ENCODE measurements at regions not wholly inside any gene's neighbourhood (a gene's known extent, or its start where the extent isn't known, plus 50 kb on each side); places are given as distances from the start of the nearest gene placed in this dataset.
"Not testable (repeated sequence)": the region's sequence is repeated elsewhere in the genome, so short reads cannot be mapped to it uniquely, and the experiment has no call there.

- TF ChIP-seq, protein P1, sequence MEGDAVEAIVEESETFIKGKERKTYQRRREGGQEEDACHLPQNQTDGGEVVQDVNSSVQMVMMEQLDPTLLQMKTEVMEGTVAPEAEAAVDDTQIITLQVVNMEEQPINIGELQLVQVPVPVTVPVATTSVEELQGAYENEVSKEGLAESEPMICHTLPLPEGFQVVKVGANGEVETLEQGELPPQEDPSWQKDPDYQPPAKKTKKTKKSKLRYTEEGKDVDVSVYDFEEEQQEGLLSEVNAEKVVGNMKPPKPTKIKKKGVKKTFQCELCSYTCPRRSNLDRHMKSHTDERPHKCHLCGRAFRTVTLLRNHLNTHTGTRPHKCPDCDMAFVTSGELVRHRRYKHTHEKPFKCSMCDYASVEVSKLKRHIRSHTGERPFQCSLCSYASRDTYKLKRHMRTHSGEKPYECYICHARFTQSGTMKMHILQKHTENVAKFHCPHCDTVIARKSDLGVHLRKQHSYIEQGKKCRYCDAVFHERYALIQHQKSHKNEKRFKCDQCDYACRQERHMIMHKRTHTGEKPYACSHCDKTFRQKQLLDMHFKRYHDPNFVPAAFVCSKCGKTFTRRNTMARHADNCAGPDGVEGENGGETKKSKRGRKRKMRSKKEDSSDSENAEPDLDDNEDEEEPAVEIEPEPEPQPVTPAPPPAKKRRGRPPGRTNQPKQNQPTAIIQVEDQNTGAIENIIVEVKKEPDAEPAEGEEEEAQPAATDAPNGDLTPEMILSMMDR (IDR thresholded peaks at IDR 0.05; ENCODE audit: insufficient read depth, low read depth, low read length) = no peak
- H3K27me3 ChIP-seq (ENCODE audit: control insufficient read depth, insufficient read depth, low read length) = no peaks in the 10 kb centered on the region
- ChIA-PET CTCF (no interaction called here), POLR2A (no interaction called here)
- no peaks in the 10 kb centered on the region for H3K36me3 ChIP-seq (ENCODE audit: control insufficient read depth, insufficient read depth, low read length)
- H3K4me3 ChIP-seq (ENCODE audit: low read depth, low read length) = no peak overlapping the region
- DNase-seq (ENCODE audit: low read depth) = no peak
These were observed 422.4 kb downstream of the NPIPA8 start for GRCh38 chr16:17914168-17914567.

DNA sequence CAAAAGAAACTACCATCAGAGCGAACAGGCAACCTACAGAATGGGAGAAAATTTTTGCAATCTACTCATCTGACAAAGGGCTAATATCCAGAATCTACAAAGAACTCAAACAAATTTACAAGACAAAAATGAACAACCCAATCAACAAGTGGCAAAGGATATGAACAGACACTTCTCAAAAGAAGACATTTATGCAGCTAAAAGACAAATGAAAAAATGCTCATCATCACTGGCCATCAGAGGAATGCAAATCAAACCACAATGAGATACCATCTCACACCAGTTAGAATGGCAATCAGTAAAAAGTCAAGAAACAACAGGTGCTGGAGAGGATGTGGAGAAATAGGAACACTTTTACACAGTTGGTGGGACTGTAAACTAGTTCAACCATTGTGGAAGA is 425.0 kb downstream of the NPIPA8 start:
- POLR2A ChIA-PET; CTCF ChIA-PET; H3K27me3 ChIP-seq (ENCODE audit: control insufficient read depth, insufficient read depth, low read length): not testable (repeated sequence)

DNA sequence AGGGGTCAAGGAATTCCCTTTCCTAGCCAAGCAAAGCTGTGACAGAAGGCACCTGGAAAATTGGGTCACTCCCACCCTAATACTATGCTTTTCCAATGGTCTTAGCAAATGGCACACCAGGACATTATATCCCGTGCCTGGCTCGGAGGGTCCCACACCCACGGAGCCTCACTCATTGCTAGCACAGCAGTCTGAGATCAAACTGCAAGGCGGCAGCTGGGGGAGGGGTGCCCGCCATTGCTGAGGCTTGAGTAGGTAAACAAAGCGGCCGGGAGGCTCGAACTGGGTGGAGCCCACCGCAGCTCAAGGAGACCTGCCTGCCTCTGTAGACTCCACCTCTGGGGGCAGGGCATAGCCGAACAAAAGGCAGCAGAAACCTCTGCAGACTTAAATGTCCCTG is 429.9 kb downstream of the NPIPA8 start:
- POLR2A ChIA-PET; H3K4me3 ChIP-seq (ENCODE audit: low read depth, low read length); DNase-seq (ENCODE audit: low read depth); H3K27me3 ChIP-seq (ENCODE audit: control insufficient read depth, insufficient read depth, low read length); H3K36me3 ChIP-seq (ENCODE audit: control insufficient read depth, insufficient read depth, low read length); CTCF ChIA-PET: not testable (repeated sequence)

More for the DNA sequence above, 425.0 kb downstream of the NPIPA8 start:
- not testable (repeated sequence) for H3K36me3 ChIP-seq (ENCODE audit: control insufficient read depth, insufficient read depth, low read length); DNase-seq (ENCODE audit: low read depth); H3K4me3 ChIP-seq (ENCODE audit: low read depth, low read length)

DNA sequence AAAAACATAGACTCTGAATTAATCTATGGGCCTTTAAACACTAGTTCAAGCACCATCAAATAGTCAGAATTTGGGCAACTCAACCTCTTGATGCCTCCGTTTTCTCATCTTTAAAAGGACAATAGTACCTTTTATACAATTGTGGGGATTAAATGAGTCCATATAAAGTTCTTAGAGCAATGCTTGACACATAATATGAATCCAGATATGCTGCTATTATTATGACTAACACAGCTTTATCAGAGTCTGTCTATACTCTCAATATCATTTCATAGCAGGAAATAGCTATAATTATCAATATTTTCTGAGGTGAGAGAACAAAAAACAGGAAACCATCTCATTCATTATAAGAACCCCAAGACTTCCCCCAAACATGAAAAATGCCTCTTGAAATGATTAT is 430.5 kb upstream of the XYLT1 start:
- CTCF ChIA-PET = no interaction called here

GRCh38 chr16:17899141-17899540 is 428.4 kb upstream of the XYLT1 start:
- TF ChIP-seq, protein P1 (IDR thresholded peaks at IDR 0.05; ENCODE audit: insufficient read depth, low read depth, low read length) = no peak
- no peak for DNase-seq (ENCODE audit: low read depth)
- POLR2A ChIA-PET = no interaction called here
- CTCF ChIA-PET = no interaction called here
- Histone ChIP-seq H3K4me3 (ENCODE audit: low read depth, low read length) (no peak overlapping the region), H3K27me3 (ENCODE audit: control insufficient read depth, insufficient read depth, low read length) (no peaks in the 10 kb centered on the region), H3K36me3 (ENCODE audit: control insufficient read depth, insufficient read depth, low read length) (no peaks in the 10 kb centered on the region)

More for the DNA sequence above, 430.5 kb upstream of the XYLT1 start:
- no peak overlapping the region for H3K4me3 ChIP-seq (ENCODE audit: low read depth, low read length)
- POLR2A ChIA-PET = no interaction called here
- TF ChIP-seq, protein P1 (IDR thresholded peaks at IDR 0.05; ENCODE audit: insufficient read depth, low read depth, low read length) = no peak
- H3K27me3 ChIP-seq (ENCODE audit: control insufficient read depth, insufficient read depth, low read length) = no peaks in the 10 kb centered on the region
- no peak for DNase-seq (ENCODE audit: low read depth)
- H3K36me3 ChIP-seq (ENCODE audit: control insufficient read depth, insufficient read depth, low read length) = no peaks in the 10 kb centered on the region

GRCh38 chr16:17887963-17888362 is 417.2 kb upstream of the XYLT1 start:
- POLR2A ChIA-PET = no interaction called here
- CTCF ChIA-PET = no interaction called here
- TF ChIP-seq, protein P1 (IDR thresholded peaks at IDR 0.05; ENCODE audit: insufficient read depth, low read depth, low read length) = no peak
- Histone ChIP-seq H3K4me3 (ENCODE audit: low read depth, low read length) (no peak overlapping the region), H3K36me3 (ENCODE audit: control insufficient read depth, insufficient read depth, low read length) (no peaks in the 10 kb centered on the region), H3K27me3 (ENCODE audit: control insufficient read depth, insufficient read depth, low read length) (no peaks in the 10 kb centered on the region)
- no peak for DNase-seq (ENCODE audit: low read depth)
